SK-N-SH (cell line): ENCODE measurements at regions not wholly inside any gene's neighbourhood (a gene's known extent, or its start where the extent isn't known, plus 50 kb on each side); places are given as distances from the start of the nearest gene placed in this dataset.
A peak's percentile ranks its signal among the peaks of the same experiment; 100 is the strongest.
"Not testable (repeated sequence)": the region's sequence is repeated elsewhere in the genome, so short reads cannot be mapped to it uniquely, and the experiment has no call there.

Source experiments
- CTCF ChIA-PET: fragments of 300-600, 350-600 bp; formaldehyde crosslinking; extraction: SDS; loops from one replicate; lab custom pipeline; 2021; lab: Yijun Ruan, JAX
- POLR2A ChIA-PET: fragments of 350-600 bp; sonication (Branson Sonifier 250); formaldehyde crosslinking; extraction: SDS; loops from one replicate; lab custom pipeline; 2020; ENCODE audit warnings: antibody characterized with exemption, inconsistent platforms; lab: Yijun Ruan, JAX
- DNase-seq: peaks from one replicate; pipeline ENCODE4 v3.0.0; 2012
- H2AFZ ChIP-seq: fragments of 200-600 bp; sonication (generic); 2 replicates; pipeline ENCODE4 v1.8.1; 2016; ENCODE audit warnings: antibody characterized with exemption, mild to moderate bottlenecking, low read depth
- H3F3A ChIP-seq: fragments of 200-600 bp; sonication (generic); replicated peaks from 2 replicates; pipeline ENCODE3; 2016; ENCODE audit warnings: antibody characterized with exemption, mild to moderate bottlenecking; ENCODE audit not compliant: insufficient read depth
- H3K27ac ChIP-seq, 2 experiments: fragments of 200-500 bp in 1 of 2; fragments of 200-600 bp in 1 of 2; sonication (Bioruptor generic) in 1 of 2; sonication (generic), shearing (Covaris generic) in 1 of 2; 2 replicates each; pipeline versions ENCODE4 v1.5.1 to v1.6.1; 2014 to 2016; ENCODE audit warnings: low read depth in 2 of 2, inconsistent platforms in 1 of 2, low read length in 1 of 2, mild to moderate bottlenecking in 1 of 2, mixed read lengths in 1 of 2
- H3K27me3 ChIP-seq: fragments of 200-600 bp; sonication (generic), shearing (Covaris generic); 2 replicates; pipeline ENCODE4 v1.6.1; 2016; ENCODE audit warnings: mixed run types; ENCODE audit not compliant: insufficient read depth
- H3K36me3 ChIP-seq, 2 experiments: fragments of 200-500 bp in 1 of 2; fragments of 200-600 bp in 1 of 2; sonication (Bioruptor generic) in 1 of 2; sonication (generic) in 1 of 2; replicated peaks in 1 of 2; 2 replicates each; pipeline versions ENCODE3 to v1.5.1; 2014 to 2016; ENCODE audit warnings: low read length in 1 of 2, mild to moderate bottlenecking in 1 of 2; ENCODE audit not compliant: insufficient read depth in 2 of 2, control insufficient read depth in 1 of 2
- H3K4me1 ChIP-seq, 2 experiments: fragments of 200-500 bp in 1 of 2; fragments of 200-600 bp in 1 of 2; sonication (Bioruptor generic) in 1 of 2; sonication (generic), shearing (Covaris generic) in 1 of 2; 2 replicates each; pipeline versions ENCODE4 v1.5.1 to v1.6.1; 2014 to 2016; ENCODE audit warnings: low read depth in 1 of 2, low read length in 1 of 2, mixed run types in 1 of 2; ENCODE audit not compliant: insufficient read depth in 2 of 2, control insufficient read depth in 1 of 2
- H3K4me2 ChIP-seq: fragments of 200-600 bp; sonication (generic), shearing (Covaris generic); 2 replicates; pipeline ENCODE4 v1.6.1; 2017; ENCODE audit warnings: mixed run types
- H3K4me3 ChIP-seq, 2 experiments: fragments of 200-500 bp in 1 of 2; fragments of 200-600 bp in 1 of 2; sonication (Bioruptor generic) in 1 of 2; sonication (generic), shearing (Covaris generic) in 1 of 2; 2 replicates each; pipeline versions ENCODE4 v1.5.1 to v1.8.1; 2014 to 2016; ENCODE audit warnings: low read depth in 2 of 2, inconsistent platforms in 1 of 2, low read length in 1 of 2, mild to moderate bottlenecking in 1 of 2, mixed read lengths in 1 of 2, moderate library complexity in 1 of 2
- H3K79me2 ChIP-seq: fragments of 200-600 bp; sonication (generic); 2 replicates; pipeline ENCODE4 v1.8.1; 2017; ENCODE audit warnings: mild to moderate bottlenecking; ENCODE audit not compliant: insufficient read depth
- H3K9ac ChIP-seq: fragments of 200-600 bp; sonication (generic); 2 replicates; pipeline ENCODE4 v1.6.1; 2017; ENCODE audit warnings: mixed run types
- H3K9me2 ChIP-seq: fragments of 200-600 bp; sonication (generic); 2 replicates; pipeline ENCODE4 v1.6.1; 2017; ENCODE audit warnings: mixed run types
- H3K9me3 ChIP-seq: fragments of 200-600 bp; sonication (generic); 2 replicates; pipeline ENCODE4 v1.6.1; 2017; ENCODE audit warnings: mixed run types, mild to moderate bottlenecking, moderate library complexity
- H4K20me1 ChIP-seq: fragments of 200-600 bp; sonication (generic); 2 replicates; pipeline ENCODE4 v1.6.1; 2017; ENCODE audit warnings: mild to moderate bottlenecking, mixed run types; ENCODE audit not compliant: insufficient read depth
- IRF3 ChIP-seq: fragments of 150-350 bp; IDR thresholded peaks from 2 replicates; pipeline ENCODE4 v1.6.1; 2016; ENCODE audit warnings: mild to moderate bottlenecking, low read depth, low read length
- JUND ChIP-seq: IDR thresholded peaks from 2 replicates; pipeline ENCODE4 v1.4.0; 2012
- MEF2A ChIP-seq: IDR thresholded peaks from 2 replicates; pipeline ENCODE4 v1.4.0; 2012; ENCODE audit warnings: low read depth, borderline replicate concordance
- POLR2AphosphoS5 ChIP-seq: IDR thresholded peaks from 2 replicates; pipeline ENCODE4 v1.6.1; 2012; ENCODE audit warnings: low read depth, low read length
- RAD21 ChIP-seq: IDR thresholded peaks from 2 replicates; pipeline ENCODE4 v1.6.1; 2012; ENCODE audit warnings: mild to moderate bottlenecking, low read length
- TCF12 ChIP-seq: IDR thresholded peaks from 2 replicates; pipeline ENCODE4 v1.4.0; 2012
- USF2 ChIP-seq: fragments of 150-350 bp; IDR thresholded peaks from 2 replicates; pipeline ENCODE4 v1.6.1; 2017; ENCODE audit warnings: antibody characterized with exemption, low read length, low read depth, borderline replicate concordance
- WGBS: methylation state at CpG from one replicate; pipeline ENCODE4 v1.1.6; 2017; ENCODE audit warnings: low lambda C conversion rate; 5-methylcytosine and 5-hydroxymethylcytosine counted together

GRCh38 chr9:104233366-104233765 lies 139.3 kb downstream of the SMC2 start:
- peak overlapping the region; percentile 29; the same call in 1 of the 2 replicates for H3K9ac ChIP-seq
- ChIA-PET POLR2A (no interaction called here), CTCF (no interaction called here)
- H3K36me3 ChIP-seq: no peaks in the 10 kb centered on the region
- H3K4me2 ChIP-seq: no peak overlapping the region
- no peaks in the 10 kb centered on the region; the same call in 1 of the 2 replicates for H3K9me3 ChIP-seq
- no peak overlapping the region for H3K4me3 ChIP-seq
- no peaks in the 10 kb centered on the region for H4K20me1 ChIP-seq
- no peak for DNase-seq
- H3F3A ChIP-seq: peaks cover 8% of the 10 kb centered on the region
- H3K27me3 ChIP-seq: no peaks in the 10 kb centered on the region
- H3K27ac ChIP-seq: peak overlapping the region in 1 of 2 experiments; percentile 73; a peak in 2 of 4 replicates
- TF ChIP-seq JUND: no peak
- no peak for TF ChIP-seq POLR2AphosphoS5
- TF ChIP-seq RAD21: no peak
- TF ChIP-seq MEF2A: no peak
- no peak for TF ChIP-seq USF2
- no peak for TF ChIP-seq TCF12
- no peak for TF ChIP-seq IRF3
- TF ChIP-seq, all 33 proteins: peak for 0
- Histone ChIP-seq H2AFZ (peak overlapping the region; percentile 67; the same call in 1 of the 2 replicates), H3K4me1 (no peaks in the 10 kb centered on the region), H3K9me2 (no peaks in the 10 kb centered on the region), H3K79me2 (no peaks in the 10 kb centered on the region)
- 11% methylated on average over 2 of the region's 2 CpGs for WGBS

GRCh38 chr9:104234632-104235337 lies 140.7 kb downstream of the SMC2 start:
- H3K9ac ChIP-seq, H4K20me1 ChIP-seq, DNase-seq, H3K27ac ChIP-seq, H3F3A ChIP-seq, H3K4me2 ChIP-seq, H3K79me2 ChIP-seq, H3K4me1 ChIP-seq, H2AFZ ChIP-seq, H3K36me3 ChIP-seq, H3K4me3 ChIP-seq, H3K9me2 ChIP-seq, H3K27me3 ChIP-seq, H3K9me3 ChIP-seq, POLR2A ChIA-PET, CTCF ChIA-PET: not testable (repeated sequence)
- WGBS: 74% methylated on average over 6 of the region's 45 CpGs

- H3F3A ChIP-seq, CTCF ChIA-PET: not testable (repeated sequence)
These were observed 141.4 kb downstream of the SMC2 start for GRCh38 chr9:104235347-104236120.

More at GRCh38 chr9:104235347-104236120, 141.4 kb downstream of the SMC2 start:
- H3K79me2 ChIP-seq, H3K36me3 ChIP-seq, H3K4me3 ChIP-seq, H3K9me2 ChIP-seq, DNase-seq, H2AFZ ChIP-seq, POLR2A ChIA-PET, H4K20me1 ChIP-seq, H3K9ac ChIP-seq, H3K9me3 ChIP-seq, H3K27me3 ChIP-seq, H3K27ac ChIP-seq, H3K4me2 ChIP-seq, H3K4me1 ChIP-seq: not testable (repeated sequence)
- WGBS: 78% methylated on average over 20 of the region's 42 CpGs
